BLaER1 (cell line): ENCODE measurements at regions not wholly inside any gene's neighbourhood (a gene's known extent, or its start where the extent isn't known, plus 50 kb on each side); places are given as distances from the start of the nearest gene placed in this dataset.
A peak's percentile ranks its signal among the peaks of the same experiment; 100 is the strongest.

Experiments
- H3K27ac ChIP-seq: shearing (Covaris generic); formaldehyde crosslinking; 2 replicates; pipeline ENCODE4 v1.8.1; 2022
- H3K27me3 ChIP-seq: shearing (Covaris generic); formaldehyde crosslinking; 2 replicates; pipeline ENCODE4 v1.8.1; 2022
- H3K36me3 ChIP-seq: shearing (Covaris generic); formaldehyde crosslinking; 2 replicates; pipeline ENCODE4 v1.8.1; 2022
- H3K4me1 ChIP-seq: shearing (Covaris generic); formaldehyde crosslinking; 2 replicates; pipeline ENCODE4 v1.8.1; 2022
- H3K4me2 ChIP-seq: shearing (Covaris generic); formaldehyde crosslinking; 2 replicates; pipeline ENCODE4 v1.8.1; 2022
- H3K4me3 ChIP-seq: shearing (Covaris generic); formaldehyde crosslinking; 2 replicates; pipeline ENCODE4 v1.8.1; 2022
- H3K9ac ChIP-seq: shearing (Covaris generic); formaldehyde crosslinking; 2 replicates; pipeline ENCODE4 v1.8.1; 2022
- H3K9me3 ChIP-seq: shearing (Covaris generic); formaldehyde crosslinking; 2 replicates; pipeline ENCODE4 v1.8.1; 2022
- H4K20me1 ChIP-seq: shearing (Covaris generic); formaldehyde crosslinking; 2 replicates; pipeline ENCODE4 v1.8.1; 2022
- Cebpa-rat ChIP-seq: shearing (Covaris generic); IDR thresholded peaks from 2 replicates; pipeline ENCODE4 v1.8.1; 2022

DNA sequence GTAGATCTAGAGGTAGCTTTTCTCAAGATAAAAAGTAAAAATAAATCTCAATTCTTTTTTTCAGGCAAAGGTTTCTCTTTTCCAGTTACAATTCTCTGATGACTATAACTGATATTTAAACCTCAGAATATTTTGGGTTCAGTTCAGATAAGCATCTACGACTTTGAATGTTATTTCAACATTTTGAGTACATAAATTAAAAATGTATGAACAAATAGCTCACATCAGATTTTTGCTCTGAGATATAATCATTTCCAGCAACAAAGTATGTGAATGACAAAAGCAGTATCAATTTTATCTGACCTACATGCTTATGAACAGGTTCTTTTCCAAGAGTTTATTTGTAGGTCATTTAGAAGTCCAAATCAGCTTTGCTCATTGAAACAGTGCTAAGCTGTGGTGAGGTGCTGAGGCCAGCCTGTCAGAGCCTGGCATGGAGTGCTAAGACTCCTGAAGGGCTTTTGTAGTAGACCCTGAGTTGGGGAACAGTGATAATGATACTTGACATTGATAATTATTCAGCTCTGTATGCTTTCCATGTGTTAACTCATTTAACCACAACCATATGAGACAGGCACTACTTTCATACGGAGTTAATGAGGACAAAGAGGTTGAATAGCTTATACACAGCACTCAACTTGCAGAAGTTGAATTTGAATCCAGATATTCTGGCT is 205.0 kb upstream of the DCN start:
- no peaks in the 10 kb centered on the region for H3K9me3 ChIP-seq
- no peaks in the 10 kb centered on the region for H3K27me3 ChIP-seq
- H3K27ac ChIP-seq, result no peak overlapping the region
- TF ChIP-seq Cebpa-rat, result no peak
- H3K36me3 ChIP-seq, result no peaks in the 10 kb centered on the region
- no peaks in the 10 kb centered on the region for H4K20me1 ChIP-seq
- no peak overlapping the region for H3K4me3 ChIP-seq
- H3K9ac ChIP-seq, result no peak overlapping the region
- no peaks in the 10 kb centered on the region for H3K4me1 ChIP-seq
- no peak overlapping the region for H3K4me2 ChIP-seq

DNA sequence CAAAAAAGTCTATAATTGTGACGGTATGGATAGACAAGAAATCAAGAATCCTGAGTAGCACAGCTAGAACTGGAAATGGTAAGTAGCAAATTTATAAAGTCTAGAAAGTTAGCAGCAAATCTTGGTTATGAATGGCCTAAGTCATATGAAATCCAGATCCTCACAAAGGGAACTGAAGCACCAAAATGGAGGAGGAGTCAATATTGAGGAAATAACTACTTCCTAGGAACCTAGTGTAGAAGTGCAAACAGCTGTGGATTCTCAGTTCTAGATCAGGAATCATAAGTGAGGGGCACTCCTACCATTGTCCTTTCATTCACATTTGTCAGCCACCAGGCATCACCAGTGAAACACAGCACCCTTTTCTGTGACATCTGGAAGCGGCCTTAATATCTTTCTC is 202.2 kb upstream of the DCN start:
- H3K27ac ChIP-seq, result no peak overlapping the region
- H3K36me3 ChIP-seq, result no peaks in the 10 kb centered on the region
- no peak for TF ChIP-seq Cebpa-rat
- no peak overlapping the region for H3K9ac ChIP-seq
- no peaks in the 10 kb centered on the region for H3K27me3 ChIP-seq
- no peaks in the 10 kb centered on the region for H4K20me1 ChIP-seq
- H3K4me1 ChIP-seq, result peaks cover 10% of the 10 kb centered on the region
- H3K4me3 ChIP-seq, result no peak overlapping the region
- no peaks in the 10 kb centered on the region for H3K9me3 ChIP-seq
- H3K4me2 ChIP-seq, result no peak overlapping the region

DNA sequence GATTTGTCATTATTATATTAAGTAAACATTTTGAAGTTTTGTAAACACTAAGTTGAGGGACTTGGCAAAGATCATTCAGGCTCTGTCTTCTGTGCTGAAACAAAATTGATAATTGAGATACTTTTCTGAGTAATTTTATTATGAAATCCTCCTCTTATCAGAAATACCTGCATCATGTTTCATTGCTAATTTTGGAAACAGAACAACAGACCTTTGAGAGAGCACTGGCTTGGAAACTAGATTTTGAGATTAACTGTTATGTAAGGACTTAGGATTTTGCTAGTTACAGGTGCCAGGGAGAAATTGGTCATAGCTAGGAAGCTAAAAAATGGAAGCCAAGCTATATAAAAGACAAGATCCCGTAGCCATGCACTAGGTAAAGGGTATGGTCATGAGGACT is 201.7 kb upstream of the DCN start:
- H3K9me3 ChIP-seq, result no peaks in the 10 kb centered on the region
- no peaks in the 10 kb centered on the region for H3K27me3 ChIP-seq
- no peak overlapping the region for H3K27ac ChIP-seq
- no peaks in the 10 kb centered on the region for H3K36me3 ChIP-seq
- H3K4me2 ChIP-seq, result no peak overlapping the region
- H3K4me3 ChIP-seq, result no peak overlapping the region
- H3K4me1 ChIP-seq, result peaks cover 10% of the 10 kb centered on the region
- no peak overlapping the region for H3K9ac ChIP-seq
- TF ChIP-seq Cebpa-rat, result no peak
- H4K20me1 ChIP-seq, result no peaks in the 10 kb centered on the region

DNA sequence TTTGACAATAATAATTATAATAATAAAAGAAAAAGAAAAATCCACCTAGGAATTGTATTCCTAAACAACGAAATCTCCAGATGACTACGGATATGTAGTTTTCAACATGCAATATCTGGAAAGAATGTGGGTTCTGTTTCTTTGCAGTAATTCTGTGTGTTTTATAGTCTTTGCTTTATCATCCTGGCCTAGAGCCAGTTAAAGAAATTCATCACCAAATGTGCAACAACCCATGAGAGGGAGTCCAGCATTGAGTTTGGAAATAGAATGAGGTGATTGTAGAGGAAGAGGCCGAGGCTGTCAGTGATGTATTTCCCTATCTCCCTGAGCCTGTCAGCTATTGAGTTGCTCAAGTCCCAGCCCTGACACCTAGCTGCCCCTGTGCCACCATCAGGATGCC is 200.5 kb upstream of the DCN start:
- Histone ChIP-seq H3K27ac (no peak overlapping the region), H3K4me2 (no peak overlapping the region)
- no peak for TF ChIP-seq Cebpa-rat

DNA sequence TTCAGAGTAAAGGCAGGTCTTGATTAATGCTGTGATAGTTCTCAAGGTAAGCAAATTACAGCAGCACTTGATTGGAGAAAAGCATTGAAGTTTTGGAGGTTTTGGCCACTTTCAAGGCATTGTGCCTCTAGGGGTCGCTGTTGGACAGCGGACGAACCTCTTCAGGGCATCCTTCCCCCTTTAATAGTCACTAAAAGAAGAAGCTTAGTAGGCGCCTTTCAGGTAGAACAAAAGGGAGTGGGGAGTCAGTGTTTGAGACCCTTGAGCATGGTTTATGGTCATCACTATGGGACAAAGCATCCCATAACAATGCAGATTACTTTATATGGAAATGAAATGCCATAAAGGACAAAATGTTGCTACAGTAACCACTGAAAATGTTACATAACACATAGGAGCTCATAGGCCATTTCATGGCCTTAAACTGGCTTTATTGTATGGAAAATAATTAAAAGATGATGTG is 199.5 kb upstream of the DCN start:
- H3K36me3 ChIP-seq, result no peaks in the 10 kb centered on the region
- H3K9ac ChIP-seq, result peak overlapping the region; percentile 56; the same call in 1 of the 2 replicates
- TF ChIP-seq Cebpa-rat, result no peak
- H3K27me3 ChIP-seq, result no peaks in the 10 kb centered on the region
- peak overlapping the region; percentile 42 for H3K4me3 ChIP-seq
- H3K27ac ChIP-seq, result 0 out of 2 replicates have a peak overlapping the region, but pooled peaks have one; percentile 45
- no peaks in the 10 kb centered on the region for H3K9me3 ChIP-seq
- H3K4me1 ChIP-seq, result peaks cover 10% of the 10 kb centered on the region
- H3K4me2 ChIP-seq, result peak overlapping the region; percentile 36
- no peaks in the 10 kb centered on the region for H4K20me1 ChIP-seq

More for the DNA sequence above, 200.5 kb upstream of the DCN start:
- Histone ChIP-seq H3K27me3 (no peaks in the 10 kb centered on the region), H3K4me1 (peaks cover 10% of the 10 kb centered on the region), H4K20me1 (no peaks in the 10 kb centered on the region), H3K9ac (no peak overlapping the region), H3K9me3 (no peaks in the 10 kb centered on the region), H3K4me3 (no peak overlapping the region), H3K36me3 (no peaks in the 10 kb centered on the region)

DNA sequence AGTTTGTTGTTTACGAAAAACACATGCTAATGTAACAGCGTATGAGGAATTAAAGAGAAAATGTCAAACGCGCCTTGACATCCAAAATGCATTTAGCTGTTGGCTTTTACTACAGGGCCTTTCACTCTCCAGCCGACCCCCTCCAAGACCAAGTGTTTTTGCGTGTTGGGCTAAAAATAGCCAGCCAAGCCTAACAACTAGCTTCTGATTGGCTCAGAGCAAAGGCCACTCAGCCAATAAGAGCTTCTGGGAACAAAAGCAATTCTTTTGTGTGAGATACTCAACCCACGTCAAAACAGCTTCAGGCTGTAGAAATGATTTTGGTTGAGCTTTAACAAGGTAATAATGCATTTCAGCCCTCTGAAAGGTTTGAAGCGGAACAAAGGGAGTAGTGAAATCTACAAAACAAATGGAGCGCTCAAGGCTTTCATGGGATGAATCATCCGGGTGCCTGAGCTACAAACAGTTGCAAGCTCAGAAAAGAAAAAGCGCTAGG is 198.7 kb upstream of the DCN start:
- Histone ChIP-seq H4K20me1 (no peaks in the 10 kb centered on the region), H3K4me2 (peak overlapping the region; percentile 36), H3K36me3 (no peaks in the 10 kb centered on the region), H3K9ac (peak overlapping the region; percentile 56; the same call in 1 of the 2 replicates), H3K27me3 (no peaks in the 10 kb centered on the region), H3K4me3 (peak overlapping the region; percentile 42), H3K9me3 (no peaks in the 10 kb centered on the region), H3K4me1 (peaks cover 10% of the 10 kb centered on the region), H3K27ac (peak overlapping the region; percentile 45; the same call in 1 of the 2 replicates)
- TF ChIP-seq Cebpa-rat, result no peak

DNA sequence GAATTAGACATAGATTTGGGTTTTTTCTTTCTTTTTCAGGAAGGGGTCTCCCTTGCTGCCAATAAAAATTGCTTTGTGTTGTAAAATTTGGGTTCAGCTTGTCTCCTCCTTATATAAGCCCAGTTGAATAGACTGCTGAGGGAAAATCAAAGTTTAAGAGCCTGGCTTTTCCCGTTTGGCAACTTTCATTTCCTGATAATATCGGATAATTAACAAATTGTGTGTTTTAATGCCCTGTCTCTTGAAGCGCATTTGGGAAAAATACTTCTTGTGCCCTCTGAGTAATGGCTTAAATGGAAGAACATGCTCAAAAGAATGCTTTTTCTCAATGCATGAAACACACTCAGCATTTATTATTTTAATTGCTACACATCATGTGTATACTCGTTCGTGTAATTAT is 198.0 kb upstream of the DCN start:
- Histone ChIP-seq H3K9ac (no peak overlapping the region), H4K20me1 (no peaks in the 10 kb centered on the region), H3K4me2 (no peak overlapping the region), H3K36me3 (no peaks in the 10 kb centered on the region), H3K4me3 (no peak overlapping the region), H3K27me3 (no peaks in the 10 kb centered on the region), H3K9me3 (no peaks in the 10 kb centered on the region), H3K4me1 (peaks cover 10% of the 10 kb centered on the region), H3K27ac (no peak overlapping the region)
- TF ChIP-seq Cebpa-rat, result no peak

DNA sequence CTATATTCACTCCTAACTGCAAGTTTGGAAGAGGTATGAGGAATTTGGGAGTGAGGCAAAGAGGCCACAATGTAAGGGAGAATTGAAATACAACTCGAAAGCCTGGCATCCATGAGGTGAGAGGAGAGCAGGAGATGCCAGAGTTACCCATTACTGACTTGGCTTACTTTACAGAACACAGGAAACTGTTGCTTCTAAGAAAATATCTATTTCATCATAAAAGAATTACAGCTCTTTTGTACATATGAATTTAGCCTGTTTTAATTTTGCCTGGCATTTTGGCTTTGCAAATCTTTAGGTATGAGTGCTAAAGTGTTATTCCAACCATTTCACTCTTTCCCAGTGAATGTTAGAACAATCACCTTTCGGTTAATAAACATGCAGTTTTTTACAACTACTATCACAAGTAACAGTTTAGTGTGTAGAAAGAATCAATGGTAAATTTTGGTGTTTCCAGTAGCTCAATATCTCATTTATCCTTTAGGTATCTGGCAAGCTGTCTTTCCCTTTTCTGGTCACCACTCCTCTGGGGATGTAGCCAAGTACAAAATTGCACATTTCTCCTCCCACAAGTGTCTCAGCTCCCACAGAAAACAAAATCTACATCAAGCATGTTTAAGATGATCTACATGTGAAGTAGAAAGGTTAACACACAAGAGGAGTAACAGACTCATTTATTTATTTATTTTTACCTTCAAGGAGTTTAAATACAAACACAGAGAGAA is 196.6 kb upstream of the DCN start:
- peaks cover 10% of the 10 kb centered on the region for H3K4me1 ChIP-seq
- H3K36me3 ChIP-seq, result no peaks in the 10 kb centered on the region
- H3K27ac ChIP-seq, result no peak overlapping the region
- H4K20me1 ChIP-seq, result no peaks in the 10 kb centered on the region
- no peaks in the 10 kb centered on the region for H3K27me3 ChIP-seq
- H3K4me3 ChIP-seq, result no peak overlapping the region
- H3K9ac ChIP-seq, result no peak overlapping the region
- no peak overlapping the region for H3K4me2 ChIP-seq
- no peaks in the 10 kb centered on the region for H3K9me3 ChIP-seq
- no peak for TF ChIP-seq Cebpa-rat

DNA sequence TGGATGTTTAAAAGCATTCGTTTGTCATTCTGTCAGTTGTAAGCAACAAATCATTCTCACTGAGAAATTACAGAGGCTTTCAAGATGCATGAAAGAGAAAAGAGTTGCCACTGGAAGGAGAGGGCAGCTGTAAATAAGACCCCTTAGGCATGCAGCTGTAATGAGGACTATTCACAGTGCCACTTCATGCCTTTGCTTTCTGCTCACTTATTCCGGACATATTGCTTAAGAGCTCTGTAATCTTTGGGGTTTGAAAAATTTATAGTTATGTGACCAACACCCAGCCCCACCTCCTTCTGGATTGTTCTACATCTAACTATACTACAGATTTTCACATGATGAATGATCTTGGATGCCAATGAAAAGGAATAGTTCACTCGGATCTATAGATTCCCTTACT is 194.8 kb upstream of the DCN start:
- TF ChIP-seq Cebpa-rat, result no peak
- Histone ChIP-seq H3K4me3 (no peak overlapping the region), H3K36me3 (no peaks in the 10 kb centered on the region), H3K4me2 (no peak overlapping the region), H3K27ac (no peak overlapping the region), H3K4me1 (peaks cover 10% of the 10 kb centered on the region), H3K9me3 (no peaks in the 10 kb centered on the region), H4K20me1 (no peaks in the 10 kb centered on the region), H3K27me3 (no peaks in the 10 kb centered on the region), H3K9ac (no peak overlapping the region)

DNA sequence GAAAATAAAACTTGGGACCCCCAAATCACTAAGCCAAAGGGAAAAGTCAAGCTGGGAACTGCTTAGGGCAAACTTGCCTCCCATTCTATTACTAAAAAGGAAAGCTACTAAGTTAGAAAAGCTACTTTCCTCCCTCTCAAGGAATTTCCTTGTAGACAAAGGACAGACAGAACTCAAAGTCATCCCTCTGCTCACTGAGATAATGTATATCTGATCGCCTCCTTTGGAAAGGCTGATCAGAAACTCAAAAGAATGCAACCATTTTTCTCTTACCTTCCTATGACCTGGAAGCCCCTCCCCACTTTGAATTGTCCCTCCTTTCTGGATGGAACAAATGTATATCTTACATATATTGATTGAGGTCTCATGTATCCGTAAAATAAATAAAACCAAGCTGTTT is 190.5 kb upstream of the DCN start:
- no peak overlapping the region for H3K4me3 ChIP-seq
- no peaks in the 10 kb centered on the region for H3K27me3 ChIP-seq
- TF ChIP-seq Cebpa-rat, result no peak
- H4K20me1 ChIP-seq, result no peaks in the 10 kb centered on the region
- H3K27ac ChIP-seq, result no peak overlapping the region
- H3K9me3 ChIP-seq, result no peaks in the 10 kb centered on the region
- peaks cover 14% of the 10 kb centered on the region for H3K4me1 ChIP-seq
- no peak overlapping the region for H3K9ac ChIP-seq
- no peak overlapping the region for H3K4me2 ChIP-seq
- no peaks in the 10 kb centered on the region for H3K36me3 ChIP-seq
